ENCODE measurements at regions not wholly inside any gene's neighbourhood (a gene's known extent, or its start where the extent isn't known, plus 50 kb on each side); places are given as distances from the start of the nearest gene placed in this dataset.

DNA sequence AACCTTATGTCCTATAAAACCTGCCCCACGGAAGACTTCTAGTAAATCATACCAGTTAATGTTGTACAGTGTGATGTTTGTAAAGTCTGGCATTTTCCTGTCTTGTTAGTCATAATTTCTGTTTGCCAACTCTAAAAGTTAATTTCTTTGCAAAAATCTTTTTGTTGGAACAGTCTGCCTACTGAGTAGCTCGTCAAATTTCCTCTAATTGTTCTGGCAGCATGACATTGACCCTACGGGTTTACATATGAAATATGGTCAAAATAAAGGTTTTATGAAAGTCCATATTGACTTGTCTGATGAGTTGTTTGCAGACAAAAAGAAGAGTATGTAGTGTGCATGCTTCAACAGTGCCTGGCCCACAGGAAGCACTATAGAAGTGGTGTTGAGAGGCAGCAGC lies 79.8 kb upstream of the SOX2 start:
- no peak overlapping the region for H3K4me2 ChIP-seq (ENCODE audit: insufficient read depth in 1 of 2, low read depth in 2 of 2, low read length in 2 of 2)
- FAIRE-seq (no peak), DNase-seq (ENCODE audit: low read depth in 1 of 2, low spot score in 2 of 2) (no peak)
- H3K4me1 ChIP-seq (replicated peaks in 1 of 4; ENCODE audit: control insufficient read depth in 3 of 4, insufficient read depth in 4 of 4, low read length in 3 of 4): no peaks in the 10 kb centered on the region
- H3K23ac ChIP-seq (ENCODE audit: insufficient read length): no peak overlapping the region
- no peak overlapping the region for H2AK5ac ChIP-seq (ENCODE audit: low read depth, low read length)
- no peaks in the 10 kb centered on the region for H4K20me1 ChIP-seq (replicated peaks in 1 of 2; ENCODE audit: control insufficient read depth in 1 of 2, insufficient read depth in 2 of 2, low read length in 2 of 2)
- no peaks in the 10 kb centered on the region for H3K79me2 ChIP-seq (ENCODE audit: control insufficient read depth in 1 of 2, insufficient read depth in 2 of 2, low read length in 2 of 2)
- 92% methylated on average over 3 of the region's 3 CpGs; no CpG with 5 or more reads in 1 of the 2 experiments for WGBS, 2 experiments (ENCODE audit: extremely low coverage in 1 of 2, insufficient coverage in 1 of 2, insufficient read length in 1 of 2, insufficient replicate concordance in 2 of 2, low coverage in 1 of 2, low lambda C conversion rate in 2 of 2, missing lambda C conversion rate in 1 of 2)
- ChIA-PET POLR2A (ENCODE audit: partially characterized antibody) (no interaction called here), CTCF (ENCODE audit: partially characterized antibody) (interaction anchor here (0.7 to 1.8 kb wide), 4 partner anchors 11 to 70 kb away, joined by 3 to 5 read pairs (median 4); no protein-coding TSS in a partner anchor)
- no peaks in the 10 kb centered on the region for H3K27me3 ChIP-seq (replicated peaks in 1 of 4; ENCODE audit: control insufficient read depth in 3 of 4, extremely low read depth in 1 of 4, insufficient read depth in 3 of 4, low read length in 3 of 4)
- H3K79me1 ChIP-seq (ENCODE audit: low read depth, low read length): no peaks in the 10 kb centered on the region
- H3K56ac ChIP-seq (replicated peaks; ENCODE audit: insufficient read length, low read depth, low read length): no peak overlapping the region
- no peaks in the 10 kb centered on the region for H3K36me3 ChIP-seq (ENCODE audit: control insufficient read depth in 2 of 4, insufficient read depth in 4 of 4, low read length in 3 of 4)
- no peak overlapping the region for H4K8ac ChIP-seq (ENCODE audit: extremely low read depth, insufficient read depth, low read length)
- H3K14ac ChIP-seq (ENCODE audit: insufficient read length): no peak overlapping the region
- no peak overlapping the region for H3K4ac ChIP-seq (replicated peaks; ENCODE audit: insufficient read length, low read depth, low read length)
- no peak overlapping the region for H3K18ac ChIP-seq (ENCODE audit: extremely low read depth, low read length)
- no peak overlapping the region for H3K27ac ChIP-seq (ENCODE audit: low read depth, low read length)
- no peak overlapping the region for H3K9ac ChIP-seq (replicated peaks in 1 of 4; ENCODE audit: extremely low read depth in 1 of 4, low read depth in 3 of 4, low read length in 3 of 4)
- H3K9me3 ChIP-seq (ENCODE audit: insufficient read depth in 2 of 2, low read depth in 1 of 2, low read length in 1 of 2): no peaks in the 10 kb centered on the region
- no peak overlapping the region for H4K5ac ChIP-seq (ENCODE audit: insufficient read length, low read depth, low read length)
- H3K4me3 ChIP-seq (ENCODE audit: extremely low read depth in 1 of 4, insufficient read depth in 2 of 4, low read depth in 3 of 4, low read length in 4 of 4): no peak overlapping the region
- H2BK20ac ChIP-seq (ENCODE audit: low read length): no peak overlapping the region
- no peak overlapping the region for H2BK12ac ChIP-seq (ENCODE audit: low read depth, low read length)
- no peak overlapping the region for H2BK5ac ChIP-seq (ENCODE audit: low read depth, low read length)
- H3K23me2 ChIP-seq (ENCODE audit: low read depth, low read length): no peaks in the 10 kb centered on the region
- no peak overlapping the region for H2BK120ac ChIP-seq (replicated peaks; ENCODE audit: low read depth, low read length)
- no peak overlapping the region for H4K91ac ChIP-seq (replicated peaks; ENCODE audit: insufficient read length, low read length)
- no peak overlapping the region for H2BK15ac ChIP-seq (ENCODE audit: low read length)
- H2AFZ ChIP-seq (ENCODE audit: low read length): no peak overlapping the region
- TF ChIP-seq TBP (IDR thresholded peaks at IDR 0.05; ENCODE audit: low read depth, low read length): no peak
- TF ChIP-seq, protein P1, sequence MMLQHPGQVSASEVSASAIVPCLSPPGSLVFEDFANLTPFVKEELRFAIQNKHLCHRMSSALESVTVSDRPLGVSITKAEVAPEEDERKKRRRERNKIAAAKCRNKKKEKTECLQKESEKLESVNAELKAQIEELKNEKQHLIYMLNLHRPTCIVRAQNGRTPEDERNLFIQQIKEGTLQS (IDR thresholded peaks at IDR 0.05; ENCODE audit: insufficient read depth, low read depth, low read length): no peak
- no peak for TF ChIP-seq RXRA (IDR thresholded peaks at IDR 0.05; ENCODE audit: insufficient read depth, low read depth, low read length)
- TF ChIP-seq EGR1 (IDR thresholded peaks at IDR 0.05; ENCODE audit: borderline replicate concordance, low read depth, low read length): no peak
- TF ChIP-seq TAF1 (IDR thresholded peaks at IDR 0.05; ENCODE audit: low read depth, low read length): no peak
- TF ChIP-seq SP2 (IDR thresholded peaks at IDR 0.05; ENCODE audit: low read length): no peak
- TF ChIP-seq NANOG (IDR thresholded peaks at IDR 0.05; ENCODE audit: insufficient read depth, low read depth, low read length, poor library complexity, severe bottlenecking): no peak
- no peak for TF ChIP-seq EP300 (IDR thresholded peaks at IDR 0.05; ENCODE audit: borderline replicate concordance in 1 of 2, low read depth in 2 of 2, low read length in 2 of 2)
- TF ChIP-seq YY1 (IDR thresholded peaks at IDR 0.05; ENCODE audit: low read depth, low read length): no peak
- TF ChIP-seq, protein P2, sequence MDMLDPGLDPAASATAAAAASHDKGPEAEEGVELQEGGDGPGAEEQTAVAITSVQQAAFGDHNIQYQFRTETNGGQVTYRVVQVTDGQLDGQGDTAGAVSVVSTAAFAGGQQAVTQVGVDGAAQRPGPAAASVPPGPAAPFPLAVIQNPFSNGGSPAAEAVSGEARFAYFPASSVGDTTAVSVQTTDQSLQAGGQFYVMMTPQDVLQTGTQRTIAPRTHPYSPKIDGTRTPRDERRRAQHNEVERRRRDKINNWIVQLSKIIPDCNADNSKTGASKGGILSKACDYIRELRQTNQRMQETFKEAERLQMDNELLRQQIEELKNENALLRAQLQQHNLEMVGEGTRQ (IDR thresholded peaks at IDR 0.05; ENCODE audit: low read length): no peak
- no peak for TF ChIP-seq CHD1 (IDR thresholded peaks at IDR 0.05; ENCODE audit: low read depth, low read length)
- TF ChIP-seq BCL11A (IDR thresholded peaks at IDR 0.05; ENCODE audit: low read depth in 2 of 2, low read length in 2 of 2): no peak
- TF ChIP-seq RNF2 (IDR thresholded peaks at IDR 0.05; ENCODE audit: borderline replicate concordance, low read depth, low read length, missing control alignments, poor library complexity, severe bottlenecking): no peak
